ENCODE measurements at regions not wholly inside any gene's neighbourhood (a gene's known extent, or its start where the extent isn't known, plus 50 kb on each side); places are given as distances from the start of the nearest gene placed in this dataset.

- H3K9me3 ChIP-seq (ENCODE audit: insufficient read depth in 2 of 2, low read depth in 1 of 2, low read length in 1 of 2), result no peaks in the 10 kb centered on the region
- H3K27me3 ChIP-seq (replicated peaks in 1 of 4; ENCODE audit: control insufficient read depth in 3 of 4, extremely low read depth in 1 of 4, insufficient read depth in 3 of 4, low read length in 3 of 4), result no peaks in the 10 kb centered on the region
- no peak overlapping the region for H2AK5ac ChIP-seq (ENCODE audit: low read depth, low read length)
- H3K4ac ChIP-seq (replicated peaks; ENCODE audit: insufficient read length, low read depth, low read length), result no peak overlapping the region
- H2BK5ac ChIP-seq (ENCODE audit: low read depth, low read length), result no peak overlapping the region
- ChIA-PET POLR2A (ENCODE audit: partially characterized antibody) (no interaction called here), CTCF (ENCODE audit: partially characterized antibody) (interaction anchor here (1.0 to 1.2 kb wide), 3 partner anchors 8 to 13 kb away, joined by 3 to 4 read pairs (median 3); no protein-coding TSS in a partner anchor)
- no peak overlapping the region for H3K23ac ChIP-seq (ENCODE audit: insufficient read length)
- H3K4me3 ChIP-seq (ENCODE audit: extremely low read depth in 1 of 4, insufficient read depth in 2 of 4, low read depth in 3 of 4, low read length in 4 of 4), result no peak overlapping the region
- H3K4me2 ChIP-seq (ENCODE audit: insufficient read depth in 1 of 2, low read depth in 2 of 2, low read length in 2 of 2), result no peak overlapping the region
- no peak overlapping the region for H3K27ac ChIP-seq (ENCODE audit: low read depth, low read length)
- WGBS, 2 experiments (ENCODE audit: extremely low coverage in 1 of 2, insufficient coverage in 1 of 2, insufficient read length in 1 of 2, insufficient replicate concordance in 2 of 2, low coverage in 1 of 2, low lambda C conversion rate in 2 of 2, missing lambda C conversion rate in 1 of 2), result 83% methylated on average over 1 of the region's 1 CpG; no CpG with 5 or more reads in 1 of the 2 experiments
- no peaks in the 10 kb centered on the region for H3K4me1 ChIP-seq (replicated peaks in 1 of 4; ENCODE audit: control insufficient read depth in 3 of 4, insufficient read depth in 4 of 4, low read length in 3 of 4)
- H2BK120ac ChIP-seq (replicated peaks; ENCODE audit: low read depth, low read length), result no peak overlapping the region
- no peak for DNase-seq (ENCODE audit: low read depth in 1 of 2, low spot score in 2 of 2)
- H4K20me1 ChIP-seq (replicated peaks in 1 of 2; ENCODE audit: control insufficient read depth in 1 of 2, insufficient read depth in 2 of 2, low read length in 2 of 2), result no peaks in the 10 kb centered on the region
- no peaks in the 10 kb centered on the region for H3K23me2 ChIP-seq (ENCODE audit: low read depth, low read length)
- no peak overlapping the region for H2AFZ ChIP-seq (ENCODE audit: low read length)
- no peaks in the 10 kb centered on the region for H3K36me3 ChIP-seq (ENCODE audit: control insufficient read depth in 2 of 4, insufficient read depth in 4 of 4, low read length in 3 of 4)
- no peak for FAIRE-seq
- H3K79me1 ChIP-seq (ENCODE audit: low read depth, low read length), result no peaks in the 10 kb centered on the region
- no peak overlapping the region for H3K18ac ChIP-seq (ENCODE audit: extremely low read depth, low read length)
- no peaks in the 10 kb centered on the region for H3K79me2 ChIP-seq (ENCODE audit: control insufficient read depth in 1 of 2, insufficient read depth in 2 of 2, low read length in 2 of 2)
- H4K91ac ChIP-seq (replicated peaks; ENCODE audit: insufficient read length, low read length), result no peak overlapping the region
- TF ChIP-seq HDAC6 (IDR thresholded peaks at IDR 0.05; ENCODE audit: low read depth, low read length) (no peak), HDAC2 (IDR thresholded peaks at IDR 0.05; ENCODE audit: borderline replicate concordance in 1 of 2, low read depth in 2 of 2, low read length in 2 of 2) (no peak), NRF1 (IDR thresholded peaks at IDR 0.05; ENCODE audit: low read depth, low read length) (no peak)
- no peak overlapping the region for H3K9ac ChIP-seq (replicated peaks in 1 of 4; ENCODE audit: extremely low read depth in 1 of 4, low read depth in 3 of 4, low read length in 3 of 4)
- no peak overlapping the region for H3K14ac ChIP-seq (ENCODE audit: insufficient read length)
- no peak overlapping the region for H2BK20ac ChIP-seq (ENCODE audit: low read length)
- H3K56ac ChIP-seq (replicated peaks; ENCODE audit: insufficient read length, low read depth, low read length), result no peak overlapping the region
- H2BK15ac ChIP-seq (ENCODE audit: low read length), result no peak overlapping the region
- no peak overlapping the region for H4K5ac ChIP-seq (ENCODE audit: insufficient read length, low read depth, low read length)
- H2BK12ac ChIP-seq (ENCODE audit: low read depth, low read length), result no peak overlapping the region
- H4K8ac ChIP-seq (ENCODE audit: extremely low read depth, insufficient read depth, low read length), result no peak overlapping the region
Measured at GRCh38 chr4:122091836-122092405, 60.2 kb upstream of the BLTP1 start.

Data from H1 (cell line).